Hematopoietic multipotent progenitor cell (in vitro differentiated cells): ENCODE measurements at regions not wholly inside any gene's neighbourhood (a gene's known extent, or its start where the extent isn't known, plus 50 kb on each side); places are given as distances from the start of the nearest gene placed in this dataset.

Source experiments
- DNase-seq, 3 donors: peaks; one replicate each; pipeline ENCODE4 v3.0.0-alpha.2; 2011 to 2015; ENCODE audit warnings: low read depth in 2 of 3, low spot score in 2 of 3

GRCh38 chr6:95489185-95489863 lies 88.0 kb upstream of the MANEA start:
- DNase-seq, result no peak

GRCh38 chr6:95496769-95497426 lies 80.4 kb upstream of the MANEA start:
- DNase-seq, result no peak

GRCh38 chr6:95501032-95501904 lies 76.1 kb upstream of the MANEA start:
- DNase-seq, result no peak

- no peak for DNase-seq
Measured at GRCh38 chr6:95503568-95503967, 73.8 kb upstream of the MANEA start.

DNA sequence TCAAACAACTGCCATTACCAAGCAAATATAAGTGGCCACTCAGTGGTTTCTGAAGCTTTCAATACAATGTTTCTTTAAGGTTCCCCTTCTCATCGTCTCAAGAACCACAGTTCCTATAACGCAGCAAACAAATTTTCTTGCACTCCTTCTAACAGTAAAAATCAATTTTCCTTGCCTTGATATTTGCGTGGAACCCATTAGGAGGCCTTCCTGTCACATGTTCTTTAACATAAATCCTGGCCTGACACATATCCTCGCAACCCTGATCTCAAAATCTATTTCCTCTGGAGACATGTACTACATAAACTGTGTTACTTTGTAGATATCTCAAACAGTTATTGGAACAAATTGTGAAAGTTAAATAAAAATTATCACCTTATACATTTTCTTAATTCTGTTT lies 65.9 kb upstream of the MANEA start:
- DNase-seq, result no peak

DNA sequence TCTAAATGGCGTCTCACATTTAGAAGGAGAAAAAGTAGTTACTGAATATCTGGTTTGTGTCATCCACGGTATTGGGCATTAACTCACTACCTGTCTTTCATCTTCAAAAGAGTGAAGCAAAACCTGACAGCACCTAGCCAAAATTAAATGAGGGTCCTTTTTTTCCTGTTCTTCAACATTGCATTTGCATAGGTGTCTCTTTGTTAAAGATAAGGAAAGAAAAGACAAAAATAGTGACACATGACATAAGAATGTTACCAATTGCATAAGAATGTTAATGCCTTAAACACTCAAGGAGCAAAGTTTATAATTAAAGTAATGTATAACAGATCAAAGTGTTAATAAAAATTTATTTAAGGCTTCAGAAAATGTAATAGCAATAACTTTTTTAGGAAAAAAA lies 61.4 kb upstream of the MANEA start:
- DNase-seq, result no peak

DNA sequence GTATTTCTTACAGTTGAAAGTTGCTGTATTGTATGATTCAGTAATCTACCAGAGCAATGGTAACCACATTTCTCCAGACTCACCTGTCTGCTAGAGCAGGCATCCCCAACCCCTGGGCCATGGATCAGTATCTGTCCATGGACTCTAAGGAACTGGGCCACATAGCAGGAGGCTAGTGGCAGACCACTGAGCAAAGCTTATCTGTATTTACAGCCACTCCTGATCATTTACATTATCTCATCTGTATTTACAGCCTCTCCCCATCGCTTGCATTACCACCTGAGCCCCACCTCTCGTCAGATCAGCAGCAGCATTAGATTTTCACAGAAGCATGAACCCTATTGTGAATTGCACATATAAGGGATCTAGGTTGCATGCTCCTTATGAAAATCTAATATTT lies 60.3 kb upstream of the MANEA start:
- DNase-seq, result no peak

DNA sequence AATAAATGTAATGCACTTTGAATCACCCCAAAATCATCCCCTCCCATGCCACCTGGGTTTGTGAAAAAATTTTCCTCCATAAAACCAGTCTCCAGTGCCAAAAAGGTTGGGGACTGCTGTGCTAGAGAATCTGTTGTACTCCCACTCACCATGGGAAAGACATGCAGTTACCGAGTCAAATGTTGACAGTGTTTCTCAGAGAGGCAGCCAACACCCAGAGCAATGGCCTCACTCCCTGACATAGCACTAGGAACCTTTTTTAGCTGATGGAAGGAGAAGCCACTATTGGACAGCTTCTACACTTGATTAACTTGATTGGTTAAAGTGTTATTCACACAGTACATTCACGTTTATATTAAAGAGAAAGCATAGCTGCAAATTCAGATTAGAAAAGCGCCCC lies 59.8 kb upstream of the MANEA start:
- no peak for DNase-seq

GRCh38 chr6:95518630-95519227 lies 58.6 kb upstream of the MANEA start:
- no peak for DNase-seq

DNA sequence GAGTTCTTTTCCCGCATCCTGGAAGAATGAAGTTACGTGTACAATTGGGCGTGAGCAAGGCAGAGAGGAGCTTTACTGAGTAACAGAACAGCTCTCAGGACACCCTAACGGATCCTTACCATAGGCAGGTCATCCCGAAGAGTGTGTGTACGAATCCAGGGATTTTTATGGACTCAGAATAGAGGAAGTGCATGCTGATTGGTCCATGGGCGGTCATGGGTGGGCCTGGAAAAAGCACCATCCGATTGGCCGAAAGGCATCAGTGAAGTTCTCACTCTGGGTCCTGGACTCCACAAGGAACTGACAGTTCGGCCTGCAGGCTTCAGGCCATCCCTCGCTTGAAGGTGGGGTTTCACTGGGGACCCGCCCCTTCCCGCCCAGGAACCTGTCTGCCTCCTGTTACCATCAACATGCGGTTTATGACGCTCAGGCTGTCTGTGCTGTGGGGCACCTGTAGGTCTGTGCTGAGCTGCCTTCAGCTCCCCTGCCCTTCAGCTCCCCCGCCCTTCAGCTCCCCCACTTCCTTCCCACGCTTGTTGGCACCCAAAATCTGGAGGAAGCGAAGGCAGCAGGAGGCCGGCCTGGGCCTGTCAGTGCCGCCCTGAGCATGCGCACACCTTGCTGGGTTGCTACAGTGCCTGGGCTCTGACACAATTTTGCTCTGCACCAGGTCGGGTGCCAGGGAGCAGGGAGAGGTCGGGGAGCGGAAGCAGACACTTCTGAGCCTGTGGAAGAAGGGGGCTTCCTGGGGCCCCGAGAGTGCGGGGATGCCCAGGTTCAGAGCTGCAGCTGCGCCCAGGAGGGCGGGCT lies 57.9 kb upstream of the MANEA start:
- DNase-seq, result no peak

DNA sequence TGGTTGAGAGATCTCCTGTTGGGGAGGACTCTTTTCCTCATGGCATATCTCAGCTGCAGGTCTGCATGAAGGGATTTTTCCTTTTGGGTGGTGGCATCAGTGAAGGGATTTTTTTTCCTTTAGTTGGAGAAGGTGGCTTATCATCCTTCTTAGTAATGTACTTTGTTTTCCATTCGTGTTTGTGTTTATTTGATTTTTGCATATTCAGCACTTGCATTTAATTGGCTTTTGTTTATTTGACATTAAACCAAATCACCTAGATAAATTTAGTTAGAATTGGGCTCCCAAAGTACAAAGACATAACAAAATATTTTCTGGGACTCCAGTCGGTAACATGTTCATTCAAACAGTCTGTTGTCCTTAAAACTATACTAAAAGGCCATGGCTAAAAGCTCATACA lies 56.2 kb upstream of the MANEA start:
- no peak for DNase-seq
